ENCODE measurements at regions not wholly inside any gene's neighbourhood (a gene's known extent, or its start where the extent isn't known, plus 50 kb on each side); places are given as distances from the start of the nearest gene placed in this dataset.

- TF ChIP-seq POLR2A (IDR thresholded peaks at IDR 0.05; ENCODE audit: low read length) (no peak), GATA1 (IDR thresholded peaks at IDR 0.05; ENCODE audit: low read depth, low read length) (no peak)
These were observed 396.6 kb downstream of the TAFA4 start for GRCh38 chr3:68535782-68536181.

Measured in erythroblast (primary cell).